HG03571 (cell line): ENCODE measurements at regions not wholly inside any gene's neighbourhood (a gene's known extent, or its start where the extent isn't known, plus 50 kb on each side); places are given as distances from the start of the nearest gene placed in this dataset.

Experiments
- ATAC-seq: cut with Tn5 transposase; IDR thresholded peaks from one replicate; pipeline ENCODE4 v1.9.1; 2021; ENCODE audit not compliant: unreplicated experiment

- no peak for ATAC-seq
Measured at GRCh38 chr12:18207266-18207665, 54.1 kb upstream of the PIK3C2G start.

GRCh38 chr12:18206198-18206597 is 55.1 kb upstream of the PIK3C2G start:
- ATAC-seq = no peak

DNA sequence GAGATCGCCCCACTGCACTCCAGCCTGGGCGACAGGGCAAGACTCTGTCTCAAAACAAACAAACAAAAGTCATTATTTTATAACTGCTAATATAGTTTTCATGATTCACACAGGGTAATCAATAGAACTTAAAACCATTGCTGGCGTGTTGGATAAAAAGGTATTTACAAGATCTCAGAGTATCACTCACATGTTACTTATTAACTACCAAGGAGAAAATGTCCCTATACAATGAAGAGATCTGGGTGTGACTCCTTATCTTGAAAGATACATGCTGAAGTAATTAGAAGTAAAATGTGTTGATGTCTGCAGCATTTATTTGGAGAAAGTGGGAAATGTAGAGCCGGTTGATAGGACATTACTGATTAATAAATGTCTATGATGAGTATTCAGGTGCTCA is 57.3 kb upstream of the PIK3C2G start:
- no peak for ATAC-seq

- no peak for ATAC-seq
Measured at GRCh38 chr12:18192119-18192518, 69.2 kb upstream of the PIK3C2G start.

- no peak for ATAC-seq
Measured at GRCh38 chr12:18183141-18183540, 78.2 kb upstream of the PIK3C2G start.

DNA sequence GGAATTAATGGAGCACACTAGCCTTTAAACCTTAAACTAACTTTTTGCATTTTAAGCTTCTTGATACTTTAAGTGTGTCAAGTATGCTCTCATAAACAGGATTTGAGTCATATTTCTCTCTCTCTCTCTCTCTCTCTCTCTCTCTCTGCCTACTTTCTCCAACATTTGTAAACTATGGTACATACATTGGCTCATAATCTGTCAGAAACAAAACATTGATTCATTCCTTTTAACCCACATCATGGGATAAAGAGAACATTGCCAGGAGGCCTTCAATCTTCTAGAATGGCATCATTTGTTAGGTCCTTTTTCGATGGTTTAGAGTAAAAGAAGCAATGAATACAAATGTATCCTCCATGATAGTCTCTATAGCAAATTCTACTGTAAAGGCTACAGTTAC is 81.6 kb upstream of the RERGL start:
- no peak for ATAC-seq

DNA sequence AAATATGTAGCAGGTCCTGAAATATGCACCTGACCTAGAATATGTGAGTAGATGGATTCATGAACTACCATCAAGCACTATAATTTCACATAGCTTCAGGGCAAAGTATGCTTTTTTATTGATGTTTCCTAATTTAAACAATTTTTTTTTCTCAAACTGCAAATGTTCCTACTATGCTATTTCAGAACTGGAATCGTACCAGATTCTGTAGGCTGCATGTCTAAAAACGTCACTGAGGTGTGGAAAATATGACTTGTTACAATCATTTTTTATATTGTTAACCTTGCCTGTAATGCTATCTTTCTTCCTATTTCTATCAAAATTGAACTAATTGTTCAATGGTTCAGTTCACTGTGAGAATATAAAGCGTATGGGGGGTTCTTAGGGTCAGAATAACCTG is 78.0 kb upstream of the RERGL start:
- ATAC-seq = no peak

DNA sequence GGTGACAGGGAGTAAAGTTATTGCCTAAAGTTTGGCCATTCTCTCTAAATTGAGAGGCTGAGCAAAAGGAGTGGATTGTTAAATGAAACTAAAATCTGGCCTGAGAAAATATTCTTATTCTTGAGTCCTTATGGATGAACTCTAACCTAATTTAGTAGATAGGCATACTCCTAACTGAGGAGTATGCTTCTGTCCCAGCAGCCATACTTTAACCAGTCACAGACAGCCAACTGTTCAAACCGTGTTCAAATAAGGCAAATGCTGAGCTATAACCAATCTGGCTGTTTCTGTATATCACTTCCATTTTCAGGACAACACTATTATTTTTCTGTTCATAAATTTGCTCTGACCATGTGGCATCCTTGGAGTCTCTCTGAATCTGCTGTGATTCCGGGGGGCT is 75.9 kb upstream of the RERGL start:
- peak; percentile 37 for ATAC-seq

- peak; percentile 97 for ATAC-seq
Measured at GRCh38 chr12:18165422-18165871, 75.5 kb upstream of the RERGL start.

GRCh38 chr12:18160901-18161300 is 70.9 kb upstream of the RERGL start:
- no peak for ATAC-seq

DNA sequence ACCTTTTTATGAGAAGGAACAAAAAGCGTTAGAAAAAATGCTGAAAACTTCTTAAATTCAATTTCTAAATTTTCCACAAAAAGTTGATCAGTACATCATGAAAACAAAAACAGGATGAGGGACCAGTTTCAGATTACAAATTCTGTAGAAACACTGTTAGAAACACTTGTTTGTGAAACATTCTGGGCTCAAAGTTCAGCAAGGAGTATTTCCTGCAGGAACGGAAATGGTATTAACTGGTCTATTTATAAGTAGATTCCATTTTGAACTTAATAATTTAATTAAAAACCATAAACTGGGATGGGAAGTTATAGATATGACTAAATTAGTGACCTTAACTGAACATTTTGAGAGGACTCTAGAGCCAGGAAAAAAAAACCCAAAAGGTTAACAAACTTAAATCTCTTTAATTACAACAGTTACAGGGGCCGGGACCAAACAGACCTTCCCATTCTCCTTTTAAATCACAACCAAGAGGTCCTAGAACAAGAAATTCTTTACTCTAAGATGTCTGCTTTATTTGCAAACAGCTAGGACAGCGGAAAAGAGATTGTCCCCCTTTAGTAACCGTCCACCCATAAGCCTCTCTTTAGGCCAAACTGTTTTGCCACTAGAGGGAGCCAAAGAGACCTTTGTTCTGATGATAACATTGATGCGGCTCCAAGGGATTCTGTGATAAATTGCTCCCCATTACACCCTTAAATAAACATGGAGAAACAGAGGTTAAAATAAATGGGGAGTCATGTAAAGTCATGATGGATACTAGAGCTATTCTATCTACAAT is 69.0 kb upstream of the RERGL start:
- ATAC-seq = no peak

DNA sequence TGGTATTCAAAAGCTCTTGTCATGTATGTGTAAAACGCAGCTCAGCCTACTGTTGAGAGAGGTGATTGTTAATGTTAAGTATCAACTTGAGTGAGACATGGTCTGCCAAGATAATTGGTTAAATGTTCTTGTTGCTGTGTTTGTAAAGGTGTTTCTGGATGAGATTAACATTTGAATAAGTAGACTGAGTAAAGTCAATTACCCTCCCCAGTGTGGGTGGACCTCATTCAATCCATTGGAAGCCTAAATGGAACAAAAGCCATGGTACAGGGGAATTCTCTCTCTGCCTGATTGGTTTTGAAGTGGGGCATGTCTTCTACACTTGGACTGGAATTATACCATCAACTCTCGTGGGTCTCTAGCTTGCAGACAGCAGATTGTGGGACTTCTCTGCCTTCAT is 63.8 kb upstream of the RERGL start:
- no peak for ATAC-seq

- no peak for ATAC-seq
Measured at GRCh38 chr12:18151036-18151435, 61.0 kb upstream of the RERGL start.

GRCh38 chr12:18148961-18149360 is 59.0 kb upstream of the RERGL start:
- ATAC-seq = no peak

- no peak for ATAC-seq
Measured at GRCh38 chr12:18146363-18146762, 56.4 kb upstream of the RERGL start.

DNA sequence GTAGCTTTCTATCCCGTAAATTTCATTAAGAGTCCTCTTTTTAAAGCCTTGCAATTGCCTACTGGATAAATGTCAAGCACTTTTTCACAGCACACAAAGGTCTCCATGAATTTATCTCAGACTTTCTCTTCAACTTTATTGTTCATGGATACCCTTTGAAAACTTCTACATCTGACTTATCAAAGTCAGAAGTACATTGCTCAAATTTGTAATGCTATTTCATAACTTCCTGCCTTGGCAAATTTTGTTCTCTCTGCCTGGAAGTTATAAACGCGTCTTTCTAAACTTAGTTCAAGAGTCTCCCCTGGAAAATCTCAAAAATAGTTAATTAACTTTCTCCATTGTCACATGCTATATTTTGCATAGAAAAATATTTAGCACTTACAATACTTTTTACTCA is 55.9 kb upstream of the RERGL start:
- no peak for ATAC-seq

DNA sequence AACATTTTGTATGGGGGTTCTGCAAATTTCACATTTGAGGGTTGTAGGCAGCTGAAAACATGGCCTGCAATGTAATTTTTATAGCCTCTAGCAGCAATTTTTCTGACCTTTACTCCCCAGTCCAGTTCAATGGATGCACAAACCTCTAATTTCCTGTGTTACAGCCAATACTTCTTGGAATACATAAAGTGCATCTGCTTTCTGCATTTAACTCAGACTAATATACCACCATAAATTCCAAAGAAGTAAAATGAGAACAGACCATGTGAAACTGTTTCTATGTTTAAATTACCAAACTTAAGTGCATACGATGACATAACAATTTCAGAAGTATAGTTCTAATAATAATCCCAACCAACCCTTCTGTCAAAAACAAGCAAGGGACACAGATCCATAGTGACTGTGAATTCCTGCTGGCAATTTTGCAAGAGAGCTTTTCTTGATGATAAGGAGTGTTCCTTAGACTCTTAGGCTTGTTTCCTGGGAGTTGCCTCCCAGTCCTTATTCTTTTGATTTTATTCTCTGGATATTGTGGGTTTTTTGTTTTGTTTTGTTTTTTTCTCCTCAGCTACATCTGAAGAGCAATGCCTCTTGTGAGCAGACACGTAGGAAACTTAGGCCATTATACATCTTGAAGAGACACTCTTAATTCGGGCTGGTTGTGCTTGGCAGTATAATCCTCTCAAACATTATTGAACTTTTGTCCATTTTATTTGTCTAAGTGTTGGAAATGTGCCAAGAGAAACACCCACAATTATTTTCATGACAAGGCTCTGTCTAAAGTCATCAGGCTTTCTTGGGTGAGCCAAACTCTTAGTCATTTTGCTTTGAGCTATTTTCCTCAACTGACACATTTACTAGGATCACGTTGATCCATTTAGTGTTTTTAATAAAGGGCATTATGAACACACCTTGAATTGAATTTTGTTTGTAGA is 51.3 kb upstream of the RERGL start:
- no peak for ATAC-seq

DNA sequence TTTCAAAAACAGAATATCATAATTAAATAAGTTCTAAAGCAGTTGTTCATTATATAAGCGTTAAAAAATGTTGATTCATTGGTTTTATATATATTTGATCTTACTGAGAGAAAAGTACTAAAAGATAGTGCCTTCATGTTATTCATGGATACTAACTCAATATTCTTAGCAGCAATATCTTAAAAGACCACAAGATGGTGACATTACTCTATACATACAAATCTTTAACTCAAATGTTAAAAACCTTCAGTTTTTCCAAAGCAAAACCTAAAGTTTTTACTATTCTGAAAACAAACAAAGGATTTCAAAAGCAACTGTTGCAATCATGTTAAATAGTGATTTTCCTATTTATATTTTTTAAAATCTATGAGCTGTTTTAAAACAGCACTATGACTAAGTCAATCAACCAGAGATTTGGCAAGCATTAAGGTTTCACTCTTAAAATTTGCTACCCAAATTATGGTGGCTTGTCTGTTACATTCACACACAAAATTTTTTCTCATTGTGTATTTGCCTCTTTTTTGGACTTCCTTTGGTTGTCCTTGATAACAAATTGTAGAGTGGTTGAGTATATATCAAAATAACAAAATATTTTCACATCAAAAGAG is 50.1 kb upstream of the RERGL start:
- ATAC-seq = no peak
